ENCODE measurements at regions not wholly inside any gene's neighbourhood (a gene's known extent, or its start where the extent isn't known, plus 50 kb on each side); places are given as distances from the start of the nearest gene placed in this dataset.
"Not testable (repeated sequence)": the region's sequence is repeated elsewhere in the genome, so short reads cannot be mapped to it uniquely, and the experiment has no call there.

- DNase-seq (ENCODE audit: low spot score), result no peak
- TF ChIP-seq CTCF (IDR thresholded peaks at IDR 0.05; ENCODE audit: extremely low read depth, missing control alignments), result no peak
Observed at GRCh38 chr4:183022617-183023016, 76.4 kb upstream of the WWC2 start.

- DNase-seq (ENCODE audit: low spot score), result no peak
- TF ChIP-seq CTCF (IDR thresholded peaks at IDR 0.05; ENCODE audit: extremely low read depth, missing control alignments), result no peak
Observed at GRCh38 chr4:183017962-183018361, 81.1 kb upstream of the WWC2 start.

- TF ChIP-seq CTCF (IDR thresholded peaks at IDR 0.05; ENCODE audit: extremely low read depth, missing control alignments), result no peak
- DNase-seq (ENCODE audit: low spot score), result no peak
Observed at GRCh38 chr4:183014361-183015084, 84.5 kb upstream of the WWC2 start.

- no peak for TF ChIP-seq CTCF (IDR thresholded peaks at IDR 0.05; ENCODE audit: extremely low read depth, missing control alignments)
- DNase-seq (ENCODE audit: low spot score), result no peak
Observed at GRCh38 chr4:183013730-183014002, 85.4 kb upstream of the WWC2 start.

- no peak for DNase-seq (ENCODE audit: low spot score)
- no peak for TF ChIP-seq CTCF (IDR thresholded peaks at IDR 0.05; ENCODE audit: extremely low read depth, missing control alignments)
Observed at GRCh38 chr4:183012879-183013729, 86.0 kb upstream of the WWC2 start.

- DNase-seq (ENCODE audit: low spot score), result no peak
- TF ChIP-seq CTCF (IDR thresholded peaks at IDR 0.05; ENCODE audit: extremely low read depth, missing control alignments), result no peak
Observed at GRCh38 chr4:183011213-183011907, 87.7 kb upstream of the WWC2 start.

GRCh38 chr4:183008492-183008891 lies 90.6 kb upstream of the WWC2 start:
- DNase-seq (ENCODE audit: low spot score), result no peak
- no peak for TF ChIP-seq CTCF (IDR thresholded peaks at IDR 0.05; ENCODE audit: extremely low read depth, missing control alignments)

- DNase-seq (ENCODE audit: low spot score), result not testable (repeated sequence)
Observed at GRCh38 chr4:183004370-183004769, 87.2 kb upstream of the DCTD start.

All from GM20000 (cell line).